H9 (cell line): ENCODE measurements at regions not wholly inside any gene's neighbourhood (a gene's known extent, or its start where the extent isn't known, plus 50 kb on each side); places are given as distances from the start of the nearest gene placed in this dataset.

Experiments used
- DNase-seq: peaks from one replicate; pipeline ENCODE4 v3.0.0-alpha.2; 2017
- H2AFZ ChIP-seq: one replicate; pipeline ENCODE4 v1.6.1; 2013; ENCODE audit warnings: mild to moderate bottlenecking, low read length, control low read depth, moderate library complexity
- H2AK5ac ChIP-seq: 2 replicates; pipeline ENCODE4 v1.6.1; 2013; ENCODE audit warnings: low read length, control low read depth, mixed read lengths; ENCODE audit not compliant: insufficient read length
- H2BK120ac ChIP-seq: one replicate; pipeline ENCODE4 v1.6.1; 2013; ENCODE audit warnings: low read depth, mild to moderate bottlenecking, low read length, control low read depth, inconsistent platforms; ENCODE audit not compliant: poor library complexity, severe bottlenecking
- H2BK12ac ChIP-seq: 2 replicates; pipeline ENCODE4 v1.6.1; 2013; ENCODE audit warnings: low read length, control low read depth, mixed read lengths, low read depth; ENCODE audit not compliant: insufficient read length
- H2BK15ac ChIP-seq: 2 replicates; pipeline ENCODE4 v1.6.1; 2013; ENCODE audit warnings: low read depth, low read length, control low read depth
- H2BK20ac ChIP-seq: one replicate; pipeline ENCODE4 v1.6.1; 2013; ENCODE audit warnings: low read depth, mild to moderate bottlenecking, low read length, control low read depth, inconsistent platforms; ENCODE audit not compliant: poor library complexity, severe bottlenecking
- H2BK5ac ChIP-seq: 2 replicates; pipeline ENCODE4 v1.6.1; 2013; ENCODE audit warnings: low read length, control low read depth, mixed read lengths; ENCODE audit not compliant: insufficient read length
- H3K14ac ChIP-seq: 2 replicates; pipeline ENCODE4 v1.6.1; 2013; ENCODE audit warnings: low read length, control low read depth; ENCODE audit not compliant: insufficient read depth
- H3K18ac ChIP-seq: 2 replicates; pipeline ENCODE4 v1.6.1; 2013; ENCODE audit warnings: low read depth, mild to moderate bottlenecking, mixed read lengths, low read length, control low read depth; ENCODE audit not compliant: insufficient read length
- H3K23ac ChIP-seq: 2 replicates; pipeline ENCODE4 v1.6.1; 2013; ENCODE audit warnings: low read length, control low read depth, mixed read lengths, low read depth; ENCODE audit not compliant: insufficient read length
- H3K23me2 ChIP-seq: 2 replicates; pipeline ENCODE4 v1.6.1; 2013; ENCODE audit warnings: low read depth, mild to moderate bottlenecking, mixed read lengths, low read length, control low read depth; ENCODE audit not compliant: insufficient read length, poor library complexity, severe bottlenecking
- H3K27ac ChIP-seq: 2 replicates; pipeline ENCODE4 v1.5.1; 2013; ENCODE audit warnings: low read length, control low read depth, mixed read lengths, low read depth; ENCODE audit not compliant: insufficient read length
- H3K27me3 ChIP-seq: 2 replicates; pipeline ENCODE4 v1.6.1; 2013; ENCODE audit warnings: low read length, control low read depth, inconsistent platforms; ENCODE audit not compliant: insufficient read depth
- H3K4ac ChIP-seq: 2 replicates; pipeline ENCODE4 v1.6.1; 2013; ENCODE audit warnings: low read depth, mild to moderate bottlenecking, control low read depth, inconsistent platforms, low read length, moderate library complexity
- H3K4me1 ChIP-seq: 2 replicates; pipeline ENCODE4 v1.6.1; 2013; ENCODE audit warnings: low read length, control low read depth, inconsistent platforms; ENCODE audit not compliant: insufficient read depth
- H3K4me2 ChIP-seq: 2 replicates; pipeline ENCODE4 v1.6.1; 2013; ENCODE audit warnings: low read length, control low read depth, mixed read lengths; ENCODE audit not compliant: insufficient read length, insufficient read depth
- H3K56ac ChIP-seq: 2 replicates; pipeline ENCODE4 v1.6.1; 2013; ENCODE audit warnings: low read depth, mild to moderate bottlenecking, mixed read lengths, low read length, control low read depth; ENCODE audit not compliant: insufficient read length
- H3K79me1 ChIP-seq: 2 replicates; pipeline ENCODE4 v1.6.1; 2013; ENCODE audit warnings: low read depth, mild to moderate bottlenecking, moderate library complexity, low read length, control low read depth, inconsistent platforms; ENCODE audit not compliant: insufficient read depth, poor library complexity, severe bottlenecking
- H3K79me2 ChIP-seq: 2 replicates; pipeline ENCODE4 v1.6.1; 2013; ENCODE audit warnings: low read length, control low read depth, inconsistent platforms; ENCODE audit not compliant: insufficient read depth
- H3K9ac ChIP-seq: 2 replicates; pipeline ENCODE4 v1.6.1; 2013; ENCODE audit warnings: low read length, control low read depth, mixed read lengths; ENCODE audit not compliant: insufficient read length; ENCODE audit errors: extremely low read depth
- H3K9me3 ChIP-seq: one replicate; pipeline ENCODE4 v1.6.1; 2013; ENCODE audit warnings: low read depth, low read length, inconsistent platforms; ENCODE audit not compliant: control insufficient read depth
- H3T11ph ChIP-seq: one replicate; pipeline ENCODE4 v1.6.1; 2013; ENCODE audit warnings: mild to moderate bottlenecking, low read length, control low read depth, inconsistent platforms
- H4K20me1 ChIP-seq: one replicate; pipeline ENCODE4 v1.6.1; 2013; ENCODE audit not compliant: control insufficient read depth, insufficient read length, insufficient read depth
- H4K5ac ChIP-seq: 2 replicates; pipeline ENCODE4 v1.6.1; 2013; ENCODE audit warnings: low read depth, mild to moderate bottlenecking, mixed read lengths, low read length, control low read depth; ENCODE audit not compliant: insufficient read length
- H4K8ac ChIP-seq: replicated peaks from 2 replicates; pipeline ENCODE4 v1.6.1; 2013; ENCODE audit warnings: low read length, control low read depth, mixed read lengths, low read depth; ENCODE audit not compliant: insufficient read length
- H4K91ac ChIP-seq: 2 replicates; pipeline ENCODE4 v1.6.1; 2013; ENCODE audit warnings: low read depth, mild to moderate bottlenecking, moderate library complexity, mixed read lengths, low read length, control low read depth; ENCODE audit not compliant: insufficient read length
- H3K27ac Mint-ChIP-seq, 3 experiments: 2 replicates in 2 of 3; 3 replicates in 1 of 3; pipeline ENCODE4 v1.8.0; 2020 to 2021; ENCODE audit warnings: mixed read lengths in 3 of 3, mild to moderate bottlenecking in 1 of 3, moderate library complexity in 1 of 3
- H3K27me3 Mint-ChIP-seq: 2 replicates; pipeline ENCODE4 v1.8.0; 2021; ENCODE audit warnings: low read depth, mild to moderate bottlenecking, moderate library complexity, mixed read lengths
- H3K36me3 Mint-ChIP-seq, 3 experiments: 2 replicates in 2 of 3; 3 replicates in 1 of 3; pipeline ENCODE4 v1.8.0; 2020 to 2021; ENCODE audit warnings: low read depth in 3 of 3, mixed read lengths in 3 of 3; ENCODE audit not compliant: insufficient read depth in 1 of 3
- H3K4me1 Mint-ChIP-seq, 2 experiments: 2 replicates each; pipeline ENCODE4 v1.8.0; 2020; ENCODE audit warnings: mixed read lengths in 2 of 2
- H3K4me3 Mint-ChIP-seq, 2 experiments: 2 replicates in 1 of 2; 3 replicates in 1 of 2; pipeline ENCODE4 v1.8.0; 2020 to 2021; ENCODE audit warnings: mild to moderate bottlenecking in 2 of 2, mixed read lengths in 2 of 2, moderate library complexity in 1 of 2
- H3K9me3 Mint-ChIP-seq, 2 experiments: 2 replicates in 1 of 2; 3 replicates in 1 of 2; pipeline ENCODE4 v1.8.0; 2020; ENCODE audit warnings: mild to moderate bottlenecking in 2 of 2, mixed read lengths in 2 of 2, moderate library complexity in 1 of 2
- CTCF ChIP-seq: fragments of 200-600 bp; sonication (generic); conservative IDR thresholded peaks from 3 replicates; pipeline ENCODE4 v1.8.0; 2021; ENCODE audit warnings: antibody characterized with exemption, mild to moderate bottlenecking
- WGBS: extraction: QIAGEN DNeasy Blood & Tissue Kit; methylation state at CpG from one replicate; pipeline ENCODE4 v1.1.7; 2013; ENCODE audit warnings: missing lambda C conversion rate, low lambda C conversion rate, mixed read lengths; ENCODE audit not compliant: insufficient read length; ENCODE audit errors: extremely low coverage; 5-methylcytosine and 5-hydroxymethylcytosine counted together

GRCh38 chr3:70775257-70775656, 462.8 kb upstream of the MDFIC2 start:
- no peak overlapping the region for H2BK12ac ChIP-seq
- H4K5ac ChIP-seq, result no peak overlapping the region
- no peak overlapping the region for H2AFZ ChIP-seq
- H3K9me3 ChIP-seq, result no peaks in the 10 kb centered on the region
- H3K23ac ChIP-seq, result no peak overlapping the region
- no peaks in the 10 kb centered on the region for H3K27me3 ChIP-seq
- WGBS, result no CpG with 5 or more reads among the region's 4 CpGs
- no peak overlapping the region for H2AK5ac ChIP-seq
- no peak overlapping the region for H3K9ac ChIP-seq
- H3K14ac ChIP-seq, result no peak overlapping the region
- H3T11ph ChIP-seq, result no peak overlapping the region
- H3K23me2 ChIP-seq, result no peaks in the 10 kb centered on the region
- H2BK5ac ChIP-seq, result no peak overlapping the region
- no peak overlapping the region for H3K18ac ChIP-seq
- no peak for DNase-seq
- Mint-ChIP-seq H3K27me3 (no peaks in the 10 kb centered on the region), H3K9me3 (peaks cover 0 to 3% of the 10 kb centered on the region in 2 experiments; a peak in 2 of 5 replicates), H3K27ac (no peak overlapping the region), H3K36me3 (no peaks in the 10 kb centered on the region), H3K4me3 (no peak overlapping the region), H3K4me1 (peaks cover 9 to 11% of the 10 kb centered on the region in 2 experiments)
- no peak overlapping the region for H3K56ac ChIP-seq
- H4K91ac ChIP-seq, result no peak overlapping the region
- H4K20me1 ChIP-seq, result no peaks in the 10 kb centered on the region
- H3K4ac ChIP-seq, result no peak overlapping the region
- H2BK120ac ChIP-seq, result no peak overlapping the region
- TF ChIP-seq CTCF, result no peak
- H3K27ac ChIP-seq, result no peak overlapping the region
- H3K79me1 ChIP-seq, result no peaks in the 10 kb centered on the region
- no peaks in the 10 kb centered on the region; the same call in 1 of the 2 replicates for H3K4me1 ChIP-seq
- H3K4me2 ChIP-seq, result no peak overlapping the region
- no peak overlapping the region for H2BK15ac ChIP-seq
- no peaks in the 10 kb centered on the region for H3K79me2 ChIP-seq
- H2BK20ac ChIP-seq, result no peak overlapping the region
- no peak overlapping the region for H4K8ac ChIP-seq
